GM12878 (cell line): ENCODE measurements at regions not wholly inside any gene's neighbourhood (a gene's known extent, or its start where the extent isn't known, plus 50 kb on each side); places are given as distances from the start of the nearest gene placed in this dataset.

ENCODE experiments used
- EGR1 ChIP-seq, 2 experiments: IDR thresholded peaks; 1 replicate in 1 of 2; 2 replicates in 1 of 2; pipeline ENCODE4 v1.6.1; 2011 to 2012; ENCODE audit warnings: low read depth in 2 of 2, low read length in 2 of 2, borderline replicate concordance in 1 of 2, mild to moderate bottlenecking in 1 of 2, moderate library complexity in 1 of 2
- POLR2A ChIP-seq: IDR thresholded peaks from 2 replicates; pipeline ENCODE4 v1.6.1; 2011; ENCODE audit warnings: low read depth, mild to moderate bottlenecking, low read length
- RCOR1 ChIP-seq: conservative IDR thresholded peaks from 2 replicates; pipeline ENCODE4 v1.6.1; 2012; ENCODE audit warnings: low read depth, low read length, improper control_type of control experiment
- USF2 ChIP-seq: IDR thresholded peaks from 2 replicates; pipeline ENCODE4 v1.6.1; 2011; ENCODE audit warnings: low read depth, low read length, improper control_type of control experiment, borderline replicate concordance
- ZNF24 ChIP-seq: fragments of 450-650 bp; IDR thresholded peaks from 2 replicates; pipeline ENCODE4 v1.6.1; 2017; ENCODE audit warnings: antibody characterized with exemption, mild to moderate bottlenecking

GRCh38 chr11:92711926-92712325 lies 257.5 kb upstream of the MTNR1B start:
- TF ChIP-seq USF2, result no peak
- no peak for TF ChIP-seq POLR2A
- TF ChIP-seq EGR1 (IDR thresholded peaks at IDR 0.05; ENCODE audit: borderline replicate concordance in 1 of 2, low read depth in 2 of 2, low read length in 2 of 2), result no peak
- TF ChIP-seq RCOR1, result no peak
- TF ChIP-seq ZNF24, result no peak
